SW 1271 (cell line): ENCODE measurements at regions not wholly inside any gene's neighbourhood (a gene's known extent, or its start where the extent isn't known, plus 50 kb on each side); places are given as distances from the start of the nearest gene placed in this dataset.
"Not testable (repeated sequence)": the region's sequence is repeated elsewhere in the genome, so short reads cannot be mapped to it uniquely, and the experiment has no call there.

Source experiments
- DNase-seq, 2 experiments: peaks; one replicate each; lab custom pipeline; 2025; lab: John Stamatoyannopoulos, UW

GRCh38 chr14:41071351-41071750 is 535.3 kb upstream of the LRFN5 start:
- no peak for DNase-seq

DNA sequence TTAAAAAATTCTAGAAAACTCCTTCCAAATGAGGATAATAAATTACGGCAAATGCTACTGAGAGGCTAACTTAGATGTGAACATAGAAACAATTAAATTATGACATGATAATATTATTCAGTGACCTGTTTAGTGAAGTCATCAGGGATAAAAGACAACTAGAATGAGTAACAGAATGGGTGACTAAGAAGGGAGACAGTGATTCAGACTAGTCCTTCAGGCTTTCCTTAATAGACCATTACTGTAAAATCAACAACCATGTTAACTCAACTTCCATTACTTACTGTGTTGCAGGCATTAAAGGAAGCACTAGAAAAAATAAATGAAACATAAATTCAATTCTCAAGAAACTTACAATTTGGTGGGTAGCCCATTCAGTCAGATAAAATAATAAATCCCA is 543.9 kb upstream of the LRFN5 start:
- DNase-seq, result no peak

DNA sequence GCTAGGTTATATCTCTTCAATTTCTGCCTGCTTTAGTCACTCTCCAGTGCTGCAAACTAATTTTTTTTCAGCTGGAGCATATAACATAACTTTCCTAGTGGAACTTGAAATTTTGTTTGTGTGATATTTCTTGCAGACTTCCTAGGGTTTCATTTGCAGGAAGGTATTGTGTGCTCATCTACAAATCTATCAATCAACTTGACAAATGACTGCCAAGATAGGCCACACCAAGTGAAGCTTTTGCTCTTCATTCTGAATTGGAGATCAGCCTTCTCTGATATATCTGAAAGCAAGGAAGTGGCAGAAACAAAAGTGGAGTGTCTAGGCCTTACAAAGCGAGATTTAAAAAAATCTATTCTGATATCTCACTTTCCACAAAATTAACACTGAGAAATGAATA is 551.1 kb upstream of the LRFN5 start:
- DNase-seq, result no peak

DNA sequence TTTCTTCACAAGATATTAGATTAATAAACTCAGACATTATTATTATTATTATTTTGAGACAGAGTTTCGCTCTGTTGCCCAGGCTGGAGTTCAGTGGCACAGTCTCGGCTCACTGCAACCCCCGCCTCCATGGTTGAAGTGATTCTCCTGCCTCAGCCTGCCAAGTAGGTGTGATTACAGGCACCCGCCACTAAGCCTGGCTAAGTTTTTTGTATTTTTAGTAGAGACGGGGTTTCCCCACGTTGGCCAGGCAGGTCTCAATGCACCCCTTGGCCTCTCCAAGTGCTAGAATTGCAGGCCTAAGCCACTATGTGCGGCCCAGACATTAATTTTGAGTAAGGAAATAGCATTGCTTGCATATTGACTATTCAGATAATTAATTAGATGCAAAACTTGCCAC is 554.9 kb upstream of the LRFN5 start:
- no peak for DNase-seq

- no peak for DNase-seq
These were observed 558.9 kb upstream of the LRFN5 start for GRCh38 chr14:41047763-41048162.

- DNase-seq, result no peak
These were observed 569.3 kb upstream of the LRFN5 start for GRCh38 chr14:41037388-41037787.

DNA sequence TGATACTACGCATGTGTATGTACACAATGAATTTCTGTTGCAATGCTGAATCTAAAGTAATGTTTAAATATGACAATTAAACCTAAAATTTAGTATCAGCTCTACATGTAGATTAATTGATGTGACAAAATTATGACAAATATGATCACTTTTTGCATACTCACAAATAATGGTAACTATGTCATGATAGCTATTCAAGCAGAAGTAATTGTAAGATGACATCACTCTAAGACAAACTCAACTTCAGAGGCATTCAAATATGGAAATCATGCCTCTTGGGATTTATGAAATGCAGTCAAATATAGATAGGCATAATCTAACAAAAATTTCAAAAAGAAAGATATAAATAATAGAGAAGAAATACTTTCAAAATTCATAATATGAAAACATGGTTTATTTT is 571.7 kb upstream of the LRFN5 start:
- no peak for DNase-seq

DNA sequence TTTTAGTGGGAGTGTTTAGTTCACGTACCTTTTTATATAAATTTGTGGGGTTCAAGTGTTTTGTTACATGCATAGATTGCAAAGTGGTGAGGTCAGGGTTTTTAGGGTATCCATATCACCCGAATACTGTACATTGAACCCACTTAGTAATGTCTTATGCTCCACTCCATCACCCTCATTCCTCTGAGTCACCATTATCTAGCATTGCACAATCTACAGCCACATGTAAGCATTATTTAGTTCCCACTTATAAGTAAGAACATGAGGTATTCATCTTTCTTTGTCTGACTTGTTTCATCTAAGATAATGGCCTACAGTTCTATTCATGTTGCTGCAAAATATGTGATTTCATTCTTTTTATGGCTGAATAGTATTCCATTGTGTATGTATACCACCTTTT is 583.7 kb upstream of the LRFN5 start:
- DNase-seq, result no peak

GRCh38 chr14:41016213-41016612 is 590.5 kb upstream of the LRFN5 start:
- no peak for DNase-seq

DNA sequence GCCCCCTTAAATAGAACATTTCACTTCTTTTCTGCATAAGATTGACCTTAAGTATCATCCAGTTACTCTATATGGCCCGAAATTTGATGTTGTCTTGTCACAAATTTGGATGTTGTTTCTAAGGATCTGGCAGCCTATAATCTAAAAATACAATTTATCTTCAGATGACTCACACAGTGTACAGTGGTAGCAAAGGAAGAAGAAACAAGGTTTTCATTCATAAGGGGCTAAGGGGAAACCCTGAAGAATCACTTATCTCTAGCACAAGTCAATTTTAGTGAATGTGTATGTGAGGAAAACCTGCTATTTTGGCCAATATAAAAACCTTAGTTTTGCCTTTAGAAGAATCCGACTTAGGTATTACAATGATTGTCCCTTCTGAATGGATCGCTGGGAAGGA is 606.3 kb upstream of the LRFN5 start:
- no peak for DNase-seq

GRCh38 chr14:40989260-40989659 is 617.4 kb upstream of the LRFN5 start:
- DNase-seq, result no peak

GRCh38 chr14:40987481-40987880 is 619.2 kb upstream of the LRFN5 start:
- DNase-seq, result no peak

DNA sequence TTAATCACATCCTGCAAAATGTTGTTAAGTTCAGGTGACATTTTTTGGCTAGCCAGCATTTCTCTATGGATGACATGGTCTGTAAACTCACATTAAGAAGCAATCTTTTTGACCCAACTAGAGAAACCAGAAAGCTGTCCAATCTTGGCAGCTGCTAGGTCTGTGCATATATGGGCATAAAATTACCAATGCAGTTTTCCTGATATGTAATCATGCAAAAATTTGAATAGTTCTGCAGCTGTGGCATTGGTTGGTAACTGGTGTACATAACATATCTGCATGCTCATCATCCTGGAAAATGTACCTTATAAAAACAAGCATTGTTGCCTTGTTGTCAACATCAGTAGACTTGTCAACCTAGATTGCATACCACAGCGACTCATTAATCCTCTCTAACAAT is 620.0 kb upstream of the LRFN5 start:
- no peak for DNase-seq

- no peak for DNase-seq
These were observed 621.1 kb upstream of the LRFN5 start for GRCh38 chr14:40985584-40985983.

DNA sequence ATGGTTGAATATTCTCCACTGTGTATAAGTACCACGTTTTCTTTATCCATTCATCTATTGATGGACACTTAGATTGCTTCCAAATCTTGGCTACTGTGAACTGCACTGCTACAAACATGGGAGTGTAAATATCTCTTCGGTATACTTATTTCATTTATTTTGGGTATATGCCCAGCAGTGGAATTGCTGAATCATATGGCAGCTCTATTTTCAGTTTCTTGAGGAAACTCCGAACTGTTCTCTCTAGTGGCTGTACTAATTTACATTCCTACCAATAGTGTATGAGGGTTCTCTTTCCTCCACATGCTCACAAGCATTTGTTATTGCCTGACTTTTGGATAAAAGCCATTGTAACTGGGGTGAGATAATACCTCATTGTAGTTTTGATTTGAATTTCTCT is 623.1 kb upstream of the LRFN5 start:
- DNase-seq, result no peak

DNA sequence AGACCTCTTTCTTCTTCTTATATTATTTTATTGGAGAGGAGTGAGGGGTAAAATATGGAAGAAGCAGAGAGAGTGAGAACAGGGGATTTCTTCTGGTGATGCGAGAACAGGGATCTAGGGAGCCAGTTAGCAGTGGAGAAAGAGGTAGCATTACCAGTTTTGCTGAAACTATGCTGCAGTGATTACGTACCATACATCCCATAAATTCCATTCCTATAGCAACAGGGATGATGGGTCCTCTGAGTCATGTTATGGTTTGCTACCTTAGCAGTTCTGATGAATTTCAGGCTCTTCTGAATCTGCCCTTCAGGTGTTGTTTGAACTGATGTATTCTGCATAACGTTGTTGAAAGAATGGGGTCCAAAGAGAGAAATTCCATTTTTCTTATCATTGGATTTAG is 625.4 kb upstream of the LRFN5 start:
- no peak for DNase-seq

DNA sequence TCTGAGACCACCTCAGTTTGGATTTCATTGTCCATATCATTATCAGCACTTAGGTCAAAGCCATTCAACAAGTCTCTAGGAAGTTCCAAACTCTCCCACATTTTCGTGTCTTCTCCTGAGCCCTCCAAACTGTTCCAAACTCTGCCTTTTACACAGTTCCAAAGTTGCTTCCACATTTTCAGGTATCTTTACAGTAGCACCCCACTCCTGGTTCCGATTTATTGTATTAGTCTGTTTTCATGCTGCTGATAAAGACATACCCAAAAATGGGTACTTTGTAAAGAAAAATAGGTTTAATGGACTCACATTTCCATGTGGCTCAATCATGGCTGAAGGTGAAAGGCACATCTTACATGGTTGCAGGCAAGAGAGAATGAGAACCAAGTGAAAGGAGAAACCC is 646.4 kb upstream of the LRFN5 start:
- DNase-seq, result not testable (repeated sequence)

DNA sequence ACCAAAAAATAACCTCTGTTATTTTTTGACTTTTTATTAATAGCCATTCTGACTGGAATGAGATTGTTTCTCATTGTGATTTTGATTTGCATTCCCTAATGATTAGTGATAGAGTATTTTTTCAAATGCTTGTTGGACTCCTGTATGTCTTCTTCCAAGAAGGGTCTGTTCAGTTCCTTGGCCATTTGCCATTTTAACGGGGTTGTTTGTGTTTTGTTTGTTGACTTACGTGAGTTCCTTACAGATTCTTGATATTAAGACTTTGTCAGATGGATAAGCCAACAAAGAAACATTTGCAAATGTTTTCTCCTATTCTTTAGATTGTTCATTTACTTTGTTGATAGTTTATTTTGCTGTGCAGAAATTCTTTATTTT is 651.6 kb upstream of the LRFN5 start:
- DNase-seq, result no peak

DNA sequence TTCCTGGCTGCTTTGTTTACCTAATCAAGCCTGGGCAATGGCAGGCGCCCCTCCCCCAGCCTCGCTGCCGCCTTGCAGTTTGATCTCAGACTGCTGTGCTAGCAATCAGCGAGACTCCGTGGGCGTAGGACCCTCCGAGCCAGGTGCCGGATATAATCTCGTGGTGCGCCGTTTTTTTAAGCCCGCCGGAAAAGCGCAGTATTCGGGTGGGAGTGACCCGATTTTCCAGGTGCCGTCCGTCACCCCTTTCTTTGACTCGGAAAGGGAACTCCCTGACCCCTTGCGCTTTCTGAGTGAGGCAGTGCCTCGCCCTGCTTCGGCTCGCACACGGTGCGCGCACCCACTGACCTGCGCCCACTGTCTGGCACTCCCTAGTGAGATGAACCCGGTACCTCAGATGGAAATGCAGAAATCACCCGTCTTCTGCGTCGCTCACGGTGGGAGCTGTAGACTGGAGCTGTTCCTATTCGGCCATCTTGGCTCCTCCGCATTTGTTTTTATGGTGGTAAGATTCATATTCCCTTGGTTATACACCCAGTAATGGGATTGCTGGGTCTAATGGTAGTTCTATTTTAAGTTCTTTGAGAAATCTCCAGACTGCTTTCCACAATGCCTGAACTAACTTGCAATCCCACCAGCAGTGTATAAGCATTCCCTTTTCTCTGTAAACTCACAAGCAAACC is 652.1 kb upstream of the LRFN5 start:
- DNase-seq, result not testable (repeated sequence)

GRCh38 chr14:40944521-40944920 is 662.2 kb upstream of the LRFN5 start:
- no peak for DNase-seq

- no peak for DNase-seq
These were observed 669.8 kb upstream of the LRFN5 start for GRCh38 chr14:40936861-40937260.

DNA sequence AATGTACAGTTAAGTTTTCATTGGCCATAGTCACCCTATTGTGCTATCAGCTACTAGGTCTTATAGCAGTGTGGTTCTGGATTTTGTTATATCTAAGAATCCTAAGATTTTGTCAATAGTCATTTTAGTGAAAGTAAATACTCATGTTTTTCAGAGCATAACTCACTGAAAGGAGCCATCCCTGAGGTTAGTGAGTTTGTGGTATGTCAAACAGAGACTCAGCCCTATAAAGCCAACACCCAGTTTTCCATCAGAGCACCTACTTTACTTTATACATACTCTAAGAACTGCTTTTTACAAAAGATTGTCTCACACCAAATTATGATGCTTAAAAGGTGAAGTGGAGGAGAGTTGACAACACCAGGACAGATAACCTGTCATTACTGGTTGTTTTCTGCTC is 686.3 kb upstream of the LRFN5 start:
- DNase-seq, result no peak

GRCh38 chr14:40911141-40911540 is 695.5 kb upstream of the LRFN5 start:
- no peak for DNase-seq

DNA sequence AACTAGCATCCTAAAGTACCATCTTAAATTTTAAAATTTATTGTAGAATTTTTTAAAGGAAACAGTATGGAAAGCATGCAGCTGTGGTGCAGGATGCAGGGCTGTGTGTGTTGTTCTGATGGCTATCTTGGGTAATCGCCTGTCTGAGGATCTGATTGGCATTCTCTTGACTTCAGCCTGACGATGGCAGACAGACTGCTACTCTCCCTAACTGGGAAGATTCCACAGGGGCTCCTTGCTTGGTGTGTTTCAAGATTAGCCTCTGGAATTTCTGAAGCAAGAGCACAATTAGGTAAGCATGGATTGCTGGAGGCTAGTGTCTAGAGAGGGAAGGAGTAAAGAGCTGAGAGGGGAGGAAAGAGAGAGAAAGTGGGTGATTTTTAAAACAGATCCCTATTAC is 696.8 kb upstream of the LRFN5 start:
- DNase-seq, result no peak

- DNase-seq, result no peak
These were observed 703.0 kb upstream of the LRFN5 start for GRCh38 chr14:40903709-40904108.
